AG09319 (cell line): ENCODE measurements at regions not wholly inside any gene's neighbourhood (a gene's known extent, or its start where the extent isn't known, plus 50 kb on each side); places are given as distances from the start of the nearest gene placed in this dataset.
A peak's percentile ranks its signal among the peaks of the same experiment; 100 is the strongest.

Source experiments
- DNase-seq: peaks from one replicate; pipeline ENCODE4 v3.0.0-alpha.2; 2010; ENCODE audit warnings: low read depth; ENCODE audit errors: extremely low read depth
- CTCF ChIP-seq: IDR thresholded peaks from 2 replicates; pipeline ENCODE4 v1.5.1; 2011; ENCODE audit warnings: low read depth, mild to moderate bottlenecking, inconsistent platforms, low read length, moderate library complexity

DNA sequence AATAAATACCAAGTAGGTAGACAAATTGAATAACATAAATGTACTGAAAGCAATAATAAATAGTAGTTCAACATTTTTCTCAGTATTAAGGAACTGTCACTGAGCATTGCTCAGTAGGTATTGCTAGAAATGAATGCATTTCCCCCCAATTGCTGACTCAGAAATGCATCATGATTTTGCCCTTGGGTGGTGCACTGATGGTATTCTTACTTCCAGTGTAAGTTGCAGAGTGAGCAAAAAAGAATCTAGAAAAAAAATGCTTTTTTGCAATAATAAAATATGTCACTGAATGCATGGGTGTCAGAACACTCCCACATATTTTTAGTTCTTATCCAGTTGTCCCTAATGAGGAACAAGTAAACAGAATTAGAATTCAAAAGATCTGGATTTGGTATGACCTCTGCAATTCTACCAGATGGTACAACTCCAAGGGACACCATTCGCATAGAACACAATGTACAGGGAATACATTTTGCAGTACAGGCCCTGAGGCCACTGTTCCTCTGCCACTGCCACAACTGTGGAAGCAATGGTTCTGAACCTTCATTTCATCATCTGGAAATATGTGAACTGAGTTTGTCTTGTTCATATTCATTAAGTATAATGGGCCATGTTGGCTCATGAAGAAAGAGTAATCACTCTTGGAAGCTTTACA is 78.0 kb downstream of the ATP6V1G3 start:
- no peak for TF ChIP-seq CTCF
- DNase-seq = no peak

DNA sequence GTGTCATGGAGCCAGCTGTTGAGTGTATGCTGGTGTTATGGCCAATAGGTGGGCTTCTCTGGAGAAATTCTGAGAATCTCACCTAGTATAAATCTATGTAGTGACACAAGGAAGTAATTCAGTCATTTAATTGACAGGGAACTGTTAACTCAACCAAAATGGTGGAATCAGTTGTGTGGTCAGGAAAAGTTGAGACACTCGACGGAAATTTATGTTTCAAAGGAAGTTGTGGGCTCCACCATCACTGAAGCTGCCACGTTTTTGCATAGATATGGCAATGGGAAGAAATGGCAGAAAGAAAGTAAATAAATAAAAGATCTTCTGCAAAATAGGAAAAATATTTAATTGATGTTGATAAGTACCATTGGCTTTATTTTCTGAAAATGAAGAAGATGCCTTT is 84.5 kb downstream of the ATP6V1G3 start:
- TF ChIP-seq CTCF = no peak
- DNase-seq = no peak

DNA sequence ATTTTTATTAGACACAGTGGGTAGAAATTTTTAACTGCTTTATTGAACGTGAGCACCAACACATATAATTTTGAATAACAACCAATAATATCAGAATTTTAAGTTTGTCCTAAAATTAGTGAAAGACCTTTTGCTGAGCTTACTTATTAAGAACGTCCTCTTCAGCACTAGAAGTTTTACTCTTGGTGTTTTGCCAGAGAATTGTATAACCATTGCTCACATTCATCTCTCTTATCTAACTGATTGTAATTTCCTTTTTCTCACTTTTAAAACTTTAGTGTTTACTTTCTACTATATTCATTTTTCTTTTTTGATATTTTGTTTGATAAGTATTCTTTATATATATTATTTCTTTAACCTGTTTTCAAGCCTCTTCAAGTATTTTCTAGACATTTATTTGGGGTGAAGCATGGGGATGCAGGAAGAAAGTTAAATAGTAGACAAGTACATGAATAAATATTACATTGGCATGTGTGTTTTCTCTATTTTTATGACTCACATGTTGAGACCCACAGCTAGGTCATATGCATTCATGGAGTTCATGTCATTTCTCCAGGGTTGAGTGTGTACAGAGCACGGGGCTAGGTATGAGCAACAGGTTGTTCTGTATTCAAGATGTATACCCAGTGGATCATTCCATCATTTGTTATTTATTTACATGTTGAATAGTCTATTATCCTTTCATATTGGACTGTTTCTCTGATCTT is 90.6 kb downstream of the ATP6V1G3 start:
- no peak for DNase-seq
- no peak for TF ChIP-seq CTCF

DNA sequence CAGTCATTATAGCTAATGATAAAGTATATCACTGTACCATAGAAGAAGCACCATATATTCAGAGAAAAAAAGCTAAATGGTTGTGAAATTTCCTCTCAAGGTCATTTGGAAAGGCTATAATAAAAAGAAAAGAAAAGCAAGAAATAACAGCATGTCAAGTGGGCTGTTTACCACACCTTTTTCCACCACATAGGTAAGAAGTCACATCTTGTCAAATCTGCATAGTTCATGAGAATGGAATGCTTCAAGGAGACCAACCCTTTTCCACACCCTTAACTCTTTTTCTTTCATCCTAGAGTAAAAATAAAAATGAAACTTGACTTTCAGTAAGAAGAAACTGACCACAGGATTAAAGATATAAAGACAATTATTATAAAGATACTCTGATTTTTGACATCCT is 91.2 kb downstream of the ATP6V1G3 start:
- no peak for TF ChIP-seq CTCF
- no peak for DNase-seq

DNA sequence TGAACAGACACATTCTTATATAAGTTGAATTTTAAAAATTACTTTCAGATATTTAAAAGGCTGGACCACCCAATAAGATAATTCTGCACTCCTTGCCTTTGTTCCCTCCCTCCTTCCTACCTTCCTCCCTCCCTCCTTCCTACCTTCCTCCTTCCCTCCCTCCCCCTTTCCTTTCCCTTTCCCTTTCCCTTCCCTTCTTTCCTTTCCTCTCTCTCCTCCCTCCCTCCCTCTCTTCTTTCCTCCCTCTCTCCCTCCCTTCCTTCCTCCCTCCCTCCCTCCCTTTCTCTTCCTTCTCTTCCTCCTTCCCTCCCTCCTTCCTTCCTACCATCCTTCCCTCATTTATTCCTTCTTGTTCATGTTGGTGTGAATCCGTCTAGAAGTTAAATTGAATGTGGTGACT is 93.0 kb downstream of the ATP6V1G3 start:
- TF ChIP-seq CTCF = no peak
- DNase-seq = no peak

- no peak for TF ChIP-seq CTCF
- DNase-seq = no peak
These were observed 94.6 kb downstream of the ATP6V1G3 start for GRCh38 chr1:198445872-198446271.

DNA sequence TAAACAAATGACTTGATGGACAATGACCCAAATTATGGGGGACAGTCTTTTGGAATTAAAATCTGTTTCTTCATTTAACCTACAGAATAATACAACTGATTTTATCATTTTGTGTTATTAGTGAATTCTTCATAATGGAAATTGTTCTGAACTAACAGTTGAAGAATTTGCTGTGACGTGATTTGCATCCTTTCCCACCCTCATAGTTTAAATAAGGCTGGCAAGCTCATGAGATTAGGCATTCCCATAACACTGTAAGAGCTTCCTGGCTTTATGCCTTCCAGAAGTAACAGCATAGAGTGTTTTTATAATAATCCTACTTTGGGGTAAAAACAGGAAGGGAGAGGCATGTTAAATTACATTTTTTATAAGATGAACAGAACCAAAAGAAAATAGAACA is 95.7 kb downstream of the ATP6V1G3 start:
- TF ChIP-seq CTCF = no peak
- DNase-seq = peak; percentile 43
